Cardiac muscle cell (in vitro differentiated cells and primary cell): ENCODE measurements at regions not wholly inside any gene's neighbourhood (a gene's known extent, or its start where the extent isn't known, plus 50 kb on each side); places are given as distances from the start of the nearest gene placed in this dataset.

Experiments used
- DNase-seq, 2 donors: peaks; one replicate each; pipeline versions ENCODE4 v3.0.0 to v3.0.0-alpha.2; 2010 to 2017; ENCODE audit warnings: low read depth in 1 of 2, low spot score in 1 of 2
- H3K27ac ChIP-seq: fragments of 200-600 bp; sonication (generic); 2 replicates; pipeline ENCODE4 v1.5.1; 2016
- H3K27me3 ChIP-seq: fragments of 200-600 bp; sonication (generic); 2 replicates; pipeline ENCODE4 v1.6.0; 2016; ENCODE audit warnings: control low read depth
- H3K36me3 ChIP-seq: fragments of 200-600 bp; sonication (generic); 2 replicates; pipeline ENCODE4 v1.5.1; 2016; ENCODE audit warnings: control low read depth
- H3K4me1 ChIP-seq: fragments of 200-600 bp; sonication (generic); 2 replicates; pipeline ENCODE4 v1.8.1; 2017; ENCODE audit warnings: low read depth, mild to moderate bottlenecking, mixed run types
- H3K4me3 ChIP-seq: fragments of 200-600 bp; sonication (generic); 2 replicates; pipeline ENCODE4 v1.5.1; 2016; ENCODE audit warnings: mild to moderate bottlenecking
- H3K9me3 ChIP-seq: fragments of 200-600 bp; sonication (generic); 2 replicates; pipeline ENCODE4 v1.5.1; 2017; ENCODE audit warnings: low read depth, mild to moderate bottlenecking, control low read depth
- TF ChIP-seq, protein P1 (sequence below): IDR thresholded peaks from 2 replicates; pipeline ENCODE4 v1.5.1; 2012; ENCODE audit warnings: low read depth, mild to moderate bottlenecking, low read length

GRCh38 chr20:39800111-39800510, 838.0 kb downstream of the DHX35 start:
- TF ChIP-seq, protein P1, sequence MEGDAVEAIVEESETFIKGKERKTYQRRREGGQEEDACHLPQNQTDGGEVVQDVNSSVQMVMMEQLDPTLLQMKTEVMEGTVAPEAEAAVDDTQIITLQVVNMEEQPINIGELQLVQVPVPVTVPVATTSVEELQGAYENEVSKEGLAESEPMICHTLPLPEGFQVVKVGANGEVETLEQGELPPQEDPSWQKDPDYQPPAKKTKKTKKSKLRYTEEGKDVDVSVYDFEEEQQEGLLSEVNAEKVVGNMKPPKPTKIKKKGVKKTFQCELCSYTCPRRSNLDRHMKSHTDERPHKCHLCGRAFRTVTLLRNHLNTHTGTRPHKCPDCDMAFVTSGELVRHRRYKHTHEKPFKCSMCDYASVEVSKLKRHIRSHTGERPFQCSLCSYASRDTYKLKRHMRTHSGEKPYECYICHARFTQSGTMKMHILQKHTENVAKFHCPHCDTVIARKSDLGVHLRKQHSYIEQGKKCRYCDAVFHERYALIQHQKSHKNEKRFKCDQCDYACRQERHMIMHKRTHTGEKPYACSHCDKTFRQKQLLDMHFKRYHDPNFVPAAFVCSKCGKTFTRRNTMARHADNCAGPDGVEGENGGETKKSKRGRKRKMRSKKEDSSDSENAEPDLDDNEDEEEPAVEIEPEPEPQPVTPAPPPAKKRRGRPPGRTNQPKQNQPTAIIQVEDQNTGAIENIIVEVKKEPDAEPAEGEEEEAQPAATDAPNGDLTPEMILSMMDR = no peak
- H3K27ac ChIP-seq = no peak overlapping the region

DNA sequence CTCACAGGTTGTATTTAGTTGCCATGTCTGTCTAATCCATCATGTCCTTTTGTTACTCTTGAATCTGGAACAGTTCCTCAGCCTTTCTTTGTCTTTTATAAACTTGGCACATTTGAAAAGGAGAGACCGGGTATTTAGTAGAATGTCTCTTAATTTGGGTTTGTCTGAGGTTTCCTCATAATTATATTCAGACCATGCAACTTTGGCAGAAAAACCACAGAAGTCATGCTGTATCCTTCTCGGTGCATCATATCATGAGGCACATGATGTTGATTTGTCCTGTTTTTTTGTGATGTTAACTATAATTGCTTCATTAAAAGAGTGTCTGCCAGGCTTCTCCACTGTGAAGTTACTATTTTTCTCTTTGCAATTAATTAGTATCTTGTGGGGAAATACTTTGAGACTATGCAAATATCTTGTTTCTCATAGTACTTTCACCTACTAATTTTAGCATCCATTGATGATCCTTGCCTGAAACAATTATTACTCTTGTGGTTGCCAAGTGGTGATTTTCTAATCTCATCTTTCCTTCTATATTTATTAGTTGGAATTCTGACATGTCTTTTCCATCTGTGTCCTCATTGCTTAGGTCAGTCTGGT, 837.3 kb downstream of the DHX35 start:
- TF ChIP-seq, protein P1 = no peak
- no peaks in the 10 kb centered on the region for H3K9me3 ChIP-seq
- no peaks in the 10 kb centered on the region for H3K27me3 ChIP-seq
- no peak for DNase-seq
- no peak overlapping the region for H3K4me3 ChIP-seq
- H3K27ac ChIP-seq = no peak overlapping the region
- no peaks in the 10 kb centered on the region for H3K36me3 ChIP-seq
- H3K4me1 ChIP-seq = no peaks in the 10 kb centered on the region

More at GRCh38 chr20:39800111-39800510, 838.0 kb downstream of the DHX35 start:
- Histone ChIP-seq H3K27me3 (no peaks in the 10 kb centered on the region), H3K4me3 (no peak overlapping the region), H3K9me3 (no peaks in the 10 kb centered on the region), H3K36me3 (no peaks in the 10 kb centered on the region), H3K4me1 (no peaks in the 10 kb centered on the region)
- DNase-seq = peak in 1 of 2 donors; percentile 28

DNA sequence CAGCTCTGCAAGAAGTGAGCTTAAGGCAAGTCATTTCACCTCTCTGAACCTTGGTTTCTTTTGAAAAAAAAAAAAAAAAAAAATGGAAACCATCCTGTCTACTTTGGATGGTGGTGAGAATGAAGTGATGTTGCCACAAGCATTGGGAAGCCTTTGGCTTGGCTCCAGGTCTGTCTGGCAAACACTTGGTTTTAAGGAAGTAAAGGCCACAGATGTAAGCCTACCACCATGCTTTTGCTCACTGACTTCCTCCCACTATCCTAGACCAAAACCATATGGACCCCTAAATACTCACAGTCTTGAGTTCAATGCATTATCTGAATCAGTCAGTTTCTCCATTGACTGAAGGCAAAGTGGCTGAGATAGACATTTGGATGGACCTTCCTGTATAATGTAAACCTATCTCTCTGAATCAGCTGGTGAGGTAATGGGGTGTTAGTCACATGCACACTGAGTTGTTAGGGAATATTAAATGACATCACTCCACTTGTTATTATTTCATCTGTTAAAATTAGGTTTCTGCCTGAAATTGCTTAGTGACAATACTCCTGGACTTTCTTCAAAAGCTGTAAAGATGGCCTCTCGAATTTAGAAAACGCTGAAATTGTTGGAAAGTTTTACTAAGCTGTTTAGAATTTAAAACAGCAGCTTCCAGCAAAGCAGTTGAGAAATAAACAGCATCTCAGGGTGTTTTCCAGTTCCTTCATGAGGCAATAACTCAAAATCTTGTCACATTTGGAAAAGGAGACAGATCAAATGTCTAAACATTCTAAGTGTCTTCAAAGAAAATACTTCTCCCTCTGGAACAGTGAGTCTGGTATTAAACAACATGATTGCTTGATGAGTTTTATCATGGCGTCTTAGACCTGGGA, 833.5 kb downstream of the DHX35 start:
- H3K9me3 ChIP-seq = no peaks in the 10 kb centered on the region
- DNase-seq = no peak
- no peaks in the 10 kb centered on the region for H3K27me3 ChIP-seq
- no peak overlapping the region for H3K4me3 ChIP-seq
- no peak overlapping the region for H3K27ac ChIP-seq
- H3K36me3 ChIP-seq = no peaks in the 10 kb centered on the region
- no peaks in the 10 kb centered on the region for H3K4me1 ChIP-seq
- TF ChIP-seq, protein P1 = no peak

GRCh38 chr20:39792334-39792733, 830.2 kb downstream of the DHX35 start:
- Histone ChIP-seq H3K36me3 (no peaks in the 10 kb centered on the region), H3K9me3 (no peaks in the 10 kb centered on the region)
- TF ChIP-seq, protein P1 = no peak

GRCh38 chr20:39789411-39789810, 827.3 kb downstream of the DHX35 start:
- no peak for DNase-seq
- no peaks in the 10 kb centered on the region for H3K4me1 ChIP-seq
- TF ChIP-seq, protein P1 = no peak
- no peaks in the 10 kb centered on the region for H3K27me3 ChIP-seq
- H3K27ac ChIP-seq = no peak overlapping the region
- no peaks in the 10 kb centered on the region for H3K9me3 ChIP-seq
- no peaks in the 10 kb centered on the region for H3K36me3 ChIP-seq
- H3K4me3 ChIP-seq = no peak overlapping the region

More at GRCh38 chr20:39792334-39792733, 830.2 kb downstream of the DHX35 start:
- no peak for DNase-seq
- Histone ChIP-seq H3K27ac (no peak overlapping the region), H3K4me3 (no peak overlapping the region), H3K4me1 (no peaks in the 10 kb centered on the region), H3K27me3 (no peaks in the 10 kb centered on the region)
